ENCODE measurements at regions not wholly inside any gene's neighbourhood (a gene's known extent, or its start where the extent isn't known, plus 50 kb on each side); places are given as distances from the start of the nearest gene placed in this dataset.

- no peak for TF ChIP-seq REST (IDR thresholded peaks at IDR 0.05; ENCODE audit: insufficient read depth in 1 of 2, low read depth in 2 of 2, low read length in 2 of 2)
- no peak for TF ChIP-seq POLR2AphosphoS5 (IDR thresholded peaks at IDR 0.05; ENCODE audit: low read depth, low read length)
These were observed 240.3 kb downstream of the TLE4 start for GRCh38 chr9:79812099-79812498.
